ENCODE measurements at regions not wholly inside any gene's neighbourhood (a gene's known extent, or its start where the extent isn't known, plus 50 kb on each side); places are given as distances from the start of the nearest gene placed in this dataset.

- Histone ChIP-seq H3K79me2 (ENCODE audit: low read length) (no peaks in the 10 kb centered on the region), H3K27ac (ENCODE audit: low read length) (no peak overlapping the region), H3K9me3 (ENCODE audit: insufficient read depth, low read length) (no peaks in the 10 kb centered on the region), H2AFZ (ENCODE audit: low read depth, low read length) (no peak overlapping the region), H3K4me2 (ENCODE audit: low read length) (no peak overlapping the region), H3K4me1 (ENCODE audit: low read length) (no peaks in the 10 kb centered on the region), H3K9ac (ENCODE audit: low read length) (no peak overlapping the region), H3K36me3 (replicated peaks; ENCODE audit: low read depth, low read length) (no peaks in the 10 kb centered on the region), H3K4me3 (ENCODE audit: low read length) (no peak overlapping the region), H4K20me1 (ENCODE audit: insufficient read depth, low read length) (no peaks in the 10 kb centered on the region), H3K27me3 (ENCODE audit: low read depth, low read length) (no peaks in the 10 kb centered on the region)
- TF ChIP-seq CTCF (IDR thresholded peaks at IDR 0.05; ENCODE audit: low read depth, low read length), result no peak
- no peak for TF ChIP-seq EZH2phosphoT487 (IDR thresholded peaks at IDR 0.05; ENCODE audit: low read depth)
Measured at GRCh38 chr9:28770226-28770625, 1196.9 kb upstream of the C9orf72 start.

- no peak overlapping the region for H3K9ac ChIP-seq (ENCODE audit: low read length)
- H3K79me2 ChIP-seq (ENCODE audit: low read length), result no peaks in the 10 kb centered on the region
- no peak overlapping the region for H3K4me3 ChIP-seq (ENCODE audit: low read length)
- H4K20me1 ChIP-seq (ENCODE audit: insufficient read depth, low read length), result no peaks in the 10 kb centered on the region
- no peak overlapping the region for H3K27ac ChIP-seq (ENCODE audit: low read length)
- H3K9me3 ChIP-seq (ENCODE audit: insufficient read depth, low read length), result no peaks in the 10 kb centered on the region
- no peaks in the 10 kb centered on the region for H3K27me3 ChIP-seq (ENCODE audit: low read depth, low read length)
- H3K36me3 ChIP-seq (replicated peaks; ENCODE audit: low read depth, low read length), result no peaks in the 10 kb centered on the region
- H2AFZ ChIP-seq (ENCODE audit: low read depth, low read length), result no peak overlapping the region
- no peaks in the 10 kb centered on the region for H3K4me1 ChIP-seq (ENCODE audit: low read length)
- no peak overlapping the region for H3K4me2 ChIP-seq (ENCODE audit: low read length)
- TF ChIP-seq EZH2phosphoT487 (IDR thresholded peaks at IDR 0.05; ENCODE audit: low read depth) (no peak), CTCF (IDR thresholded peaks at IDR 0.05; ENCODE audit: low read depth, low read length) (no peak)
Measured at GRCh38 chr9:28770827-28771226, 1197.5 kb upstream of the C9orf72 start.

GRCh38 chr9:28774433-28775235 lies 1201.4 kb upstream of the C9orf72 start:
- Histone ChIP-seq H3K9me3 (ENCODE audit: insufficient read depth, low read length) (no peaks in the 10 kb centered on the region), H3K79me2 (ENCODE audit: low read length) (no peaks in the 10 kb centered on the region), H3K9ac (ENCODE audit: low read length) (no peak overlapping the region), H3K4me3 (ENCODE audit: low read length) (no peak overlapping the region), H2AFZ (ENCODE audit: low read depth, low read length) (no peak overlapping the region), H3K27me3 (ENCODE audit: low read depth, low read length) (no peaks in the 10 kb centered on the region), H3K36me3 (replicated peaks; ENCODE audit: low read depth, low read length) (no peaks in the 10 kb centered on the region), H3K4me2 (ENCODE audit: low read length) (no peak overlapping the region), H4K20me1 (ENCODE audit: insufficient read depth, low read length) (no peaks in the 10 kb centered on the region), H3K27ac (ENCODE audit: low read length) (no peak overlapping the region), H3K4me1 (ENCODE audit: low read length) (no peaks in the 10 kb centered on the region)
- TF ChIP-seq CTCF (IDR thresholded peaks at IDR 0.05; ENCODE audit: low read depth, low read length) (peak; percentile 72), EZH2phosphoT487 (IDR thresholded peaks at IDR 0.05; ENCODE audit: low read depth) (no peak)

GRCh38 chr9:28779243-28779642 lies 1206.0 kb upstream of the C9orf72 start:
- H3K79me2 ChIP-seq (ENCODE audit: low read length), result no peaks in the 10 kb centered on the region
- no peaks in the 10 kb centered on the region for H3K36me3 ChIP-seq (replicated peaks; ENCODE audit: low read depth, low read length)
- H2AFZ ChIP-seq (ENCODE audit: low read depth, low read length), result no peak overlapping the region
- no peaks in the 10 kb centered on the region for H3K4me1 ChIP-seq (ENCODE audit: low read length)
- no peak overlapping the region for H3K4me3 ChIP-seq (ENCODE audit: low read length)
- no peaks in the 10 kb centered on the region for H4K20me1 ChIP-seq (ENCODE audit: insufficient read depth, low read length)
- no peaks in the 10 kb centered on the region for H3K9me3 ChIP-seq (ENCODE audit: insufficient read depth, low read length)
- H3K27me3 ChIP-seq (ENCODE audit: low read depth, low read length), result no peaks in the 10 kb centered on the region
- no peak for TF ChIP-seq CTCF (IDR thresholded peaks at IDR 0.05; ENCODE audit: low read depth, low read length)
- no peak for TF ChIP-seq EZH2phosphoT487 (IDR thresholded peaks at IDR 0.05; ENCODE audit: low read depth)
- H3K9ac ChIP-seq (ENCODE audit: low read length), result no peak overlapping the region
- H3K4me2 ChIP-seq (ENCODE audit: low read length), result no peak overlapping the region
- H3K27ac ChIP-seq (ENCODE audit: low read length), result no peak overlapping the region
